IPS-NIHi11 (cell line): ENCODE measurements at regions not wholly inside any gene's neighbourhood (a gene's known extent, or its start where the extent isn't known, plus 50 kb on each side); places are given as distances from the start of the nearest gene placed in this dataset.

Source experiments
- DNase-seq: peaks from one replicate; pipeline ENCODE4 v3.0.0; 2012; ENCODE audit warnings: mixed read lengths, low spot score

GRCh38 chr20:58091810-58092209, 136.6 kb downstream of the ANKRD60 start:
- no peak for DNase-seq

DNA sequence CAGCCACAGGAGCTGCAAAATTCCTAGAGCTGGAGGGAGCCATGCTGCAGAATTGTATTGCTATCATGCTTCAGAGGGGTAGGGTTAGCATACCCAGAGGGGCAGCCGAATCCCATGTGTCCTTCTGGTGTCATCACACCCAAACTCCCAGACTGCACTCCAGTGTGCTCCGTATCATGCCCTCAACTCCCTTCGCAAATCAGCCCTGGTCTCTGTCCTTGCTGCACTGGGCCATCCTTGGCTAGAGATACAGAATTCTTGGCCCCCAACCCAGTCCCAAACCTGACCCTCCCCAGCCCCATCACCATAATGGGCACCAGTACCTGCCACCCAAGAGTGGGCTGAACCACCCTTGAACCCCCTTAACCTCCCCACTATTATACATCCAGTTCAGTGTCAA, 138.3 kb downstream of the ANKRD60 start:
- DNase-seq, result no peak

DNA sequence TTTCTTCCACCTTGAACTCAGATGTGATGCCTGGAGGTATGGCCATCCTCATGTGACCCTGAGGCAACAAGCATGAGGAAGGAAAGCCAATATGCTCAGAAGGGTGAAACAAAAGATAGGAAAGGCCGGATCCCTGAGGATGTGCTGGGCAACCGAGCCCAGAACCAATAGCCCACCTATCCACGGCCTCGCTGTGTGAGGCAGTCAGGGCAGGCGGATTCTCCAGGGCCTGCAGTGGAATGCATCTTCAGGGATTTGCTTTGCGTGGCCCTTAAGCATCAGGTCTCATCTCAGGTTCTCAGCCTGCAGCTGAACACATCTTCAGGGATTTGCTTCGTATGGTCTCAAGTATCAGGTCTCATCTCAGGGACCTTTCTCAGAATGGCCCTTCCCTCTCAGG, 139.8 kb downstream of the ANKRD60 start:
- DNase-seq, result no peak

GRCh38 chr20:58088105-58088504, 140.3 kb downstream of the ANKRD60 start:
- no peak for DNase-seq

- DNase-seq, result no peak
Measured at GRCh38 chr20:58087562-58087858, 140.9 kb downstream of the ANKRD60 start.

DNA sequence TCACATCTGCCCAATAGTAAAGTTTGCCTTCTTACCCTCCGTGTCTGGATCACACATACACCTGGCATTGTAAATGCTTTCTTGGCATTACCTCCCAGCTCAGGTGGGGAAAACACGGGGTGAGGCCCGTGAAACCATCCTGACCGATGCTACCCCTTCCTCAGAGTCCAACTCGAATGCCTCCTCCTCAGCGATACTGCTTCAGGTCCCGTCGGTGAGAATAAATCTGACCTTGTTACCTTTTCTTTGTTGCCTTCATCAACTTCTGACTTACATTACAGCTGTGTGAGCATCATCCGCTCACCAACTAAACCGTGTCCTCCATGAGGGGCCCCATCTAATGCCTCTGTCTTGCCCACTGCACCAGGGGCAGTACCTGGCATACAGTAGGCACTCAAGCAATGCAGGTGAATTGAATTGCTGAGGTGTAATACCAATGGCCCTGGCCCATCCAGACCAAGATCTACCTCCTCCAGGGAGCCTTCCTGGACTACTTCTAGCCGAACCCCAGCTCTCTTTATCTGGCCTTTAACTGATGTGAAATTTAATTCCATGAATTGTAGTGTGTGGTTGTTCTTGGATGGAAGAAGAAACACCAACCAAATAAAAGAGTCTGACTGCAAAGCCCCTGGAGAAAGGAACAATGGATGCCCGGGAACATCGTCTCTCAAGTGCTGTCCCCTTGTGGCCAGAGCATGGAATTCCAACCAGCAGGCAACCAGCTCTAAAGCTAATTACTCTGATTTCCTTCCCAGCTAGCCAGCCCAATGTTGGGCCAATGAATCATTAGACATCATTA, 141.5 kb downstream of the ANKRD60 start:
- peak; percentile 81 for DNase-seq

DNA sequence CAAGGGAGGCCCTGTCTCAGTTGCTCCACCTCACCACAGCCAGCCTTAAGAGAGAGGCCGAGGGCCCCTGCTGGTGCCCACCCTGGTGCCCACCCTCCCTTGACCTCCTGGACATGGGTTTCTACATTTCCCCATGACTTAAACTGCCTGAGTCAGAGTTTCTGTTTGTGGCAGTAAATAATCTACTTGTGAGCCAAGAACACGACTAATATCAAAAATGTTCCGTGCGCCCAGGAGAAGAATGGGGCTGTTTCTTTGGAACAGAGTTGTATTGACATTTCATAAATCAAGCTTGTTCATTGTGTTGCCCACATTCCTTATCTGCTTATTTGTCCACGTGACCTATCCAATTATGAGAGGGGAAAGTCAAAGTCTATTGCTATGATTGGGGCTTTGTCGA, 143.5 kb downstream of the ANKRD60 start:
- no peak for DNase-seq

GRCh38 chr20:58084566-58084965, 143.9 kb downstream of the ANKRD60 start:
- DNase-seq, result no peak

DNA sequence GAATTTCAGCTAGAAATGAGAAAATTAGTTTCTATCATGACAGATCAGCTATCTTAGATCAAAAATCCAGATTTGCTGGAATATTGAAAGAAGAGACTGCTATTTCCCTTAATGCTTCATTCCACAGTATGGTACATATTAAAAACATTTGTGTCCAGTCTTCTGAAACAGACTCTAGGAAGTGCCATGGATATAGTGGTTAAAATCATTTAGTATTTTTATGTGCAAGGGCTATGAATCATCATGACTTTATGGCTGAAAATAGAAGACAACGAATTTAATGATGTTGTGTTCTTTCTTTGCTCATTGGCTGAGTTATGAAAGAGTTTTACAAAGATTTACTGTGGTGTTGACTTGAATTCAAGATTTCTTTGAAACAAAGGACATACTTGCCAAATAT, 146.6 kb downstream of the ANKRD60 start:
- no peak for DNase-seq

DNA sequence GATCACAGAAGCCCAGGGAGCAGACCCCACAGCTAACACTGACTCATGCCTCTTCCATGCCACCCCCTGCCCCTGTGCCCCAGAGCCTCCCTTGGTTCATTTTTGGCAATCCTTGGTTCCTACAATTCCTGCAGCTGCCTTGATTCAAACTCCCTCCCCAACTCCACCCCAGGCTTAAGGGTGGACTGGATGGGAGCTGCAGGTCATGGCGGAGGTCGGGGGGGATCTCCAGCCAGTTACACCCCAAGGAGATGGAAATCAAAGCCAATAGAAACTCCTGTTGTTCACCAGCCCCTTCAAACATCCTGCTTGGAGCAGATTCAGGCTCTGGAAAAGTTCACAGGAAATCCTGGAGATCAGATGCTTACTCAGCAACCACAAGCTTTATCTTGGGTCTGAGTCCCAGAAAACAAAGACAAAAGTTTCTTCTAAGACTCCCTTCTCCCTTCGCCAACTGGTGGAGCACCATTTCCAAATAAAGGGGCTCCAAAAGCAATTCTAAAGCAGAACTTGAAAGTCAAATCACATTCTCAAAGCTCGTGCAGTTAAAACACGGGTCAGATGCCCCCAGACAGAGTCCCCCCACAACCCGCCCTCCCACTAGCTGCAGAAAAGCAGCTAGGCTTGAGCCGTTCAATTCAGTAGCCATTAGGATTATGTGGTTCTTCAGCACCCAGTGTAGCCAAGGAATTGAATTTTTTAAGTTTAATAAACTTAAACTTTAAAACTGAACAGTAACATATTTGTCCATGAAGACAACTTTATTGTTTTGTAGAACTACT, 149.5 kb downstream of the ANKRD60 start:
- DNase-seq, result no peak

- no peak for DNase-seq
Measured at GRCh38 chr20:58077282-58077681, 151.2 kb downstream of the ANKRD60 start.

DNA sequence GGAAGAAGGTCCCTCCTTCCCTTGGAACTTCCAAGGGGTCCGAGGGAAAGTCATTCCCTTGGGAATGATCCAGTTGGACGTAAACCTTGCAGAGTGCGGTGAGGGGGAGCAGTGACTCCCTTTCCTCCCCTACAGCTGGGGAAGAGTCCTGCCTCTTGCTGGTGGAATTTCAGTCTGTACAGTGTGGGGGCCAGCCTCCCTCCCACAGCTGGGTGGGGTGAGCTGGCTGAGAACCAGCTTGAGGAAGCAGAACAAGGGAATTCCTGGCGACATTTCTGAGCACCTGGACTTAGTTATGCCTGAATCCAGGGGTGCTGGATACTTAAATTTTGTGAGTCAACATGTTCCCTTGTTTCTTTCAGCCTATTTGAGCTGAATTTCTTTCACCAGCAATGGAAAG, 152.0 kb downstream of the ANKRD60 start:
- no peak for DNase-seq

DNA sequence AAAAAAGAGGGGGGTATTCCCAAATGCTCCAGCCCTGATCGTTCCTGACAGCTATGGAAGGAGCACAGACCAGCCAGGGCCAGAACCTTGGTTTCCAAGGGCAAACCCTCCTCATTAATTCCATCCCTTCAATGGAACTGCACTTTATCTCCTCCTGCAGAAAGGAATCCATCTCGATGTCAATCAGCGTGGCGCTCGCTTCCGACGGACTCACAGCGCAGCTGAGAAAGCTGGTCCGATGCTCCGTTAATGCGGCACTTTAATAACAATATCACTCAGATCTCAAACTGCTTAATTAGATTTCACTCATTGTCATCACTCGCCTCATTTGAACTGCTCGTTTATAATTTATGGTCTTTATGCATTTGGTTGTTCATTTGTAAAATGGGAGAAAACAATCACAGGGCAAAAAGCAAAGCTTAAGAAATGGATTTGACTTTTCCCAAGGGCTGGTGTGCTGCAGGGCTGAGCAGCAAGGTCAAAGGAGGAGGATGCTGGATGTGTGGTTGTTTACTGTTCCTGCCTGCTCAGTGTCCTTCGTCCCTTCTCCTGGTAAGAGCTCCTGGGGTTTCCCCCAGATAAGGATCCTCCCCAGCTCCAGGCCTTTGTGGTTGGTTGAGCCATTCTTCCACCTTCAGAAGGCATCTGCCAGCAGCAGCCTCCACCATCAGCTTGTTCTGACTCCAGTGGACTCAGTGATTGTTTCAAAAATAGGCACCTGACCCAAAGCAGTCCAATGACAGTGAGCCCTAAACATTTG, 152.7 kb downstream of the ANKRD60 start:
- no peak for DNase-seq

DNA sequence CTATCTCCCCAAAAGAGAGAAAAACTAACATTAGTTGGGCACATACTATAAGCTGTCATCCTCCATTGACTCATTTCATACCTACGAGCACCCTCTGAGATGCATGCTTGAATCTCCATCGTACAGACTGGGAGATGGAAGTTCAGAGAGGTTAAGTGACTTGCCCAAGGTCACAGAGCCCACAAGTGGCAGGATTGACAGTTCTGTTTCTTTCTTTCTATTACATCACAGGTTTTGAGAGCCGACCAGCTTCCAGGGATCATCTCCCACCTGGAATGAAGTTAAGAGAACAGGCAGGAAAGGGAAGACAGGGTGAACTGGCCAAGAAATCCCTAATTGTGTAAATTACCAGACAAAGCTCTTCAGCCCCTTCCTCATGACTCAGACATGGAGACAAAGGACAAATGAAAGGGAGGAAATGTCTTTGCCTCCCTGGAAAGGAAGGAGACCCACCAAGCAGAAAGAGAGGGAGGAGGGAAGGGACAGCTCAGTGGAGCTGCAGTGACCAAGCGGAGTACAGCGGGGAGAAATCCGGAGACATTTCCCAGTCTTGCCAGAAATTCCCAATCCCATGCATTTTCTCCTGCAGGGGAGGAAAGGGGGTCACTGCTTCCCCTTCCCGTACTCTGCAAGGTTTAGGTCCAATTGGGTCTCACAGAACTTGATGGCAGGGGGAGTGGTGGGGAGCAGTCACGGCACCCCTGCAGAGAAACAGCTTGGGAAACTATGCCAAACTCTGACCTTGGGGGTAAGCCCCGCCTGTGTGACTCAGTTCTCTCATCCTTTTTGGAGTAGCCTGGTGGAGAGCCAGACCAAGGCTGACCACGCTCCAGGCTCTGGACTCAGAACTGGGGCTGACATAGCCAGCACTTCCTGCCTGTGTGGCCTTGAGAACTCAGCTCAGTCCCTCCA, 154.3 kb downstream of the ANKRD60 start:
- DNase-seq, result no peak

DNA sequence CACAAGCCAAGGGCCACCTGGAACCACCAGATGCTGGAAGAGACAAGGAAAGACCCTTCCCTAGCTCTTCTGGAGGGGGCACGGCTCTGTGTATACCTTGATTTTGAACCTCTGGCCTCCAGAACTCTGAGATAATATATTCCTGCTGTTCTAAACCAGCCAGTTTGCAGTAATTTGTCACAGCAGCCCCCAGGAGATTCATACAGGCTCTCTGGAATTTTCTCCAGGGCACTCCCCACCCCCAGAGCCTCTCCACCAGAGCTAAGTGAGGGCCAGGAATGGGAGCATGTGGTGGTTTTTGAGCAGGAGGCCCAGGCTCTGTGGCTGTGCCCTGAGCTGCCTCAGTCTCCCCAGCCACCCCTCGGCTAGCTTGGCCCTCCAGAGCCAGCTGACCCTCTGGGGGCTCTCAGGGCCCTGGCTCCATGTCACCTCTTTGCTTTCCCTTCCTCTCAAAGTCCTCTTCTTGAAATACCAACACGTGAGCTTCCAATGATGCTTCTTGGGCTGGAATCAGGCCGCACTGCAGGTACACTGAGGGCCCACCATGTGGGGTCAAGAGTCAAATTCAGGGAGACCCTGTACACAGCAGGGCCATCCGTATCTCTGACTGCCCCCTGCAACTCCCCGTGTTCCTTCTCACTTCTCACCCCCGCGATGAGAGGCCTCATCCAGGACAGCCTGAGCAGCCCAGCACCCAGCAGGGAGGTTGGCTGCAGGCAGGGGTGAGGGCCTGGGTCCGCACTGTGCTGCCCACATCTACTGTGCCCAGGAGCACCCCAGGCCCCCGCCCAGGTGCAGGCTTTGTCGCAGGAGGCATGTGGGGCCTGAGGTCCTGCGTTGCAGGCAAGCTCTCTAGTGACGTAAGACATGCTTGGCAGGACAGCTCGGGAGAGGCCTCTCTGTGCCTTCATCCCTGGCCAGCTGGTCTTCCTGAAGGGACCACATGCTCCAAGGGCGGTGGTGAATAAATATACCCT, 155.5 kb downstream of the ANKRD60 start:
- no peak for DNase-seq

GRCh38 chr20:58071991-58072390, 156.5 kb downstream of the ANKRD60 start:
- no peak for DNase-seq

DNA sequence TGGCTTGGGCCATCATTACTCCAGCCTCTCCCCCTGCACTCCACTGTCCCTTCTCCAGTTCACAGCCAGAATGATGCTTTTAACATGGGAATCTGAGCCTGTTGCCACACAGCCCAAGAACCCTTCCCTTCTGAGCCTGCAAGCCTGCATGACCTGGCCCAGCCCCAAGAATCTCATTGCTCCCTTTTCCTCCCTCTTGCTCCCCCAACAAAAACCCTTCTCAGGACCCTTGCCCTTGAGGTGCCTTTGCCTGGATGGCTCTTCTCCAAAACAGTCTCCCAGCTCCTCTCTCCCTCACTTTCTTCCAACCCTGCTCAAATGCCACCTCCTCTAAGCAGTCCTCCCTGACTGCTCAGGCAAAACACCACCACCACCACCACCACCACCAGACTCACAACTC, 157.2 kb downstream of the ANKRD60 start:
- no peak for DNase-seq

GRCh38 chr20:58070664-58071196, 157.7 kb downstream of the ANKRD60 start:
- no peak for DNase-seq

DNA sequence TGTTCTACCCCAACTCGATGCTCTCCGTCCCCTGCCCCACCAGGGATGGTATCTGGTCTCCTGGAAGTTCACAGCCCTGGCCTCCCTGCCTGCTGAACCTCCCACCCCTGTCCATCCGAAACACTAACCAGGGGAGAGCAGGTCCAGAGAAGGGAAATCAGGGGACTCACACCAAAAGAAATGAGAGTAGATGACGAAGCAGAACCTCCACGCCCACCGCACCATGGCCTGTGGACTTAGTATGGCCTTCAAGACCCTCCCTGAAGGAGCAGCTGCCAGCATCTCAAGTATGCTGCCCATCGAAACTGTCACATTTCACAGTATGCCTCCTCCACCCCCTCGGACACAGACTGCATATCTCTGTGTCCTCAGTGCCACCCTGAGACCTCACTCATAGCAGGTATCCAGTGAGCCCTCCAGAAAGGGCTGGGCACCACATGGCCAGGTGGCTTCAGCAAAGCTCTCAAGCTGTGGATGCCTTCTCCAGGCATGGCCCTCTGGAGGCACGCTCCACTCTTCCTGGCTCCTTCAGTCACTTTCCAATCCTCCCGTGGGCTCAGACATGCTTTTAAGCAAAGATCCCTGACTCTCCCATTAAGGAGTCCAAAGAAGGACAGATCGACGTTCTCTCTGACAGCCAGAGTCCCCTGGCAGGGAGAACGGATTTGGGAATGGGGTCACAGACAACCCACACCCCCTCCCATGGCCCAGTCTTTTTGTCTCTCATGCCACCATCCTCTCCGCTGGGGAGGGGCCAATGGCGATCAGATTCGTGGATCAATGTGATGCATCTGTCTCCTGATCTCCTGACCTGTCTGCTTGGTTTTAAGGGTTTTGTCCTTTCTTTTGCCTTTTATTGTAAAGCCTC, 158.4 kb downstream of the ANKRD60 start:
- no peak for DNase-seq
